Type B pancreatic cell (in vitro differentiated cells): ENCODE measurements at regions not wholly inside any gene's neighbourhood (a gene's known extent, or its start where the extent isn't known, plus 50 kb on each side); places are given as distances from the start of the nearest gene placed in this dataset.

ENCODE experiments used
- DNase-seq: peaks from one replicate; pipeline ENCODE4 v3.0.0; 2021; ENCODE audit warnings: mixed read lengths; ENCODE audit not compliant: unreplicated experiment; ENCODE audit errors: extremely low spot score
- H3K27ac Mint-ChIP-seq: 2 replicates; pipeline ENCODE4 v1.8.0; 2021; ENCODE audit warnings: mild to moderate bottlenecking, mixed read lengths
- H3K27me3 Mint-ChIP-seq: 2 replicates; pipeline ENCODE4 v1.8.0; 2021; ENCODE audit warnings: mixed read lengths
- H3K36me3 Mint-ChIP-seq: 2 replicates; pipeline ENCODE4 v1.8.0; 2021; ENCODE audit warnings: mixed read lengths
- H3K4me1 Mint-ChIP-seq: one replicate; pipeline ENCODE4 v1.8.0; 2021; ENCODE audit warnings: mixed read lengths; ENCODE audit not compliant: unreplicated experiment
- H3K4me3 Mint-ChIP-seq: 2 replicates; pipeline ENCODE4 v1.8.0; 2021; ENCODE audit warnings: mild to moderate bottlenecking, mixed read lengths
- H3K9me3 Mint-ChIP-seq: 2 replicates; pipeline ENCODE4 v1.8.0; 2021; ENCODE audit warnings: mixed read lengths
- CTCF ChIP-seq: fragments of 200-600 bp; sonication (generic); conservative IDR thresholded peaks from 2 replicates; pipeline ENCODE4 v1.5.0; 2021; ENCODE audit warnings: antibody characterized with exemption, mild to moderate bottlenecking

- H3K27me3 Mint-ChIP-seq = peaks cover 13% of the 10 kb centered on the region
Measured at GRCh38 chr6:6534399-6534798, 54.1 kb upstream of the LY86 start.

GRCh38 chr6:6537488-6538260 is 50.8 kb upstream of the LY86 start:
- no peak for DNase-seq
- no peak overlapping the region for H3K4me3 Mint-ChIP-seq
- H3K9me3 Mint-ChIP-seq = no peaks in the 10 kb centered on the region
- no peak for TF ChIP-seq CTCF
- H3K4me1 Mint-ChIP-seq = no peaks in the 10 kb centered on the region
- H3K27ac Mint-ChIP-seq = no peak overlapping the region
- H3K27me3 Mint-ChIP-seq = peaks cover 34% of the 10 kb centered on the region
- no peaks in the 10 kb centered on the region for H3K36me3 Mint-ChIP-seq

More at GRCh38 chr6:6534399-6534798, 54.1 kb upstream of the LY86 start:
- Mint-ChIP-seq H3K36me3 (no peaks in the 10 kb centered on the region), H3K4me3 (no peak overlapping the region), H3K27ac (no peak overlapping the region), H3K4me1 (no peaks in the 10 kb centered on the region), H3K9me3 (peaks cover 11% of the 10 kb centered on the region)
- DNase-seq = no peak
- no peak for TF ChIP-seq CTCF

GRCh38 chr6:6538261-6538660 is 50.3 kb upstream of the LY86 start:
- Mint-ChIP-seq H3K36me3 (no peaks in the 10 kb centered on the region), H3K27me3 (peaks cover 40% of the 10 kb centered on the region), H3K4me1 (no peaks in the 10 kb centered on the region), H3K9me3 (no peaks in the 10 kb centered on the region), H3K4me3 (no peak overlapping the region), H3K27ac (no peak overlapping the region)
- DNase-seq = no peak
- no peak for TF ChIP-seq CTCF
